Heart right ventricle (tissue), 16 donors: ENCODE measurements at regions not wholly inside any gene's neighbourhood (a gene's known extent, or its start where the extent isn't known, plus 50 kb on each side); places are given as distances from the start of the nearest gene placed in this dataset.

Source experiments
- ATAC-seq, 8 donors: fragments of 200-7000 bp; cut with Tn5 transposase; one replicate each; pipeline ENCODE4 v1.9.1; 2020; ENCODE audit warnings: mild to moderate bottlenecking in 8 of 8, moderate library complexity in 8 of 8, moderate number of reproducible peaks in 1 of 8
- DNase-seq, 2 donors: peaks; one replicate each; pipeline ENCODE4 v3.0.0-alpha.2; 2020
- H3K27ac ChIP-seq, 10 donors: fragments of 200-600 bp; sonication (generic) in 2 of 10; one replicate each; pipeline versions ENCODE4 v1.5.0 to v1.8.0; 2020 to 2022; ENCODE audit warnings: mild to moderate bottlenecking in 3 of 10
- H3K27me3 ChIP-seq, 7 donors: fragments of 200-600 bp; one replicate each; pipeline ENCODE4 v1.8.0; 2021 to 2022; ENCODE audit warnings: mild to moderate bottlenecking in 2 of 7
- H3K36me3 ChIP-seq, 9 donors: fragments of 200-600 bp; sonication (generic) in 1 of 9; one replicate each; pipeline versions ENCODE4 v1.5.0 to v1.8.0; 2020 to 2022; ENCODE audit warnings: mild to moderate bottlenecking in 2 of 9
- H3K4me1 ChIP-seq, 9 donors: fragments of 200-600 bp; sonication (generic) in 1 of 9; one replicate each; pipeline versions ENCODE4 v1.5.0 to v1.8.0; 2020 to 2022; ENCODE audit warnings: mild to moderate bottlenecking in 4 of 9
- H3K4me3 ChIP-seq, 10 donors: fragments of 200-600 bp; sonication (generic) in 2 of 10; one replicate each; pipeline versions ENCODE4 v1.5.0 to v1.8.0; 2020 to 2022; ENCODE audit warnings: mild to moderate bottlenecking in 7 of 10, moderate library complexity in 2 of 10
- H3K9me3 ChIP-seq, 11 donors: fragments of 200-600 bp in 10 of 11; sonication (generic) in 2 of 11; one replicate each; pipeline versions ENCODE4 v1.5.0 to v1.8.0; 2013 to 2022; ENCODE audit warnings: mild to moderate bottlenecking in 2 of 11, control low read depth in 1 of 11, moderate library complexity in 1 of 11
- CTCF ChIP-seq, 9 donors: fragments of 200-600 bp; sonication (generic) in 2 of 9; IDR thresholded peaks; one replicate each; pipeline versions ENCODE4 v1.5.0 to v1.8.0; 2021 to 2022; ENCODE audit warnings: antibody characterized with exemption in 9 of 9, mild to moderate bottlenecking in 5 of 9, moderate library complexity in 1 of 9
- WGBS, 2 donors: extraction: QIAGEN DNeasy Blood & Tissue Kit; methylation state at CpG; one replicate each; pipeline ENCODE4 v1.1.7; 2013; ENCODE audit warnings: inconsistent platforms in 1 of 2; 5-methylcytosine and 5-hydroxymethylcytosine counted together
- intact Hi-C, 10 donors: fragments of 100-400 bp; cut with DNase I; formaldehyde crosslinking; loops; one replicate each; pipeline versions ENCODE4 v1.11.1 to v1.14.2; 2022
- donor health status: Arrhythmogenic right ventricular cardiomyopathy.
- donor health status: ischemic (EF 13 %, LVEDD 7.1; RV severe dilation, severe dysfunction).
- donor health status: healthy with polysubstance abuse.
- donor health status: DM: no; HTN: yes; CAD: no.
- donor health status: DM: no; HTN: no; CAD: no.
- donor health status: ischemic (EF 25% LVEDD 6.9; RV normal size, moderate dysfunction).
- donor health status: ischemic (EF 25% LVEDD 5.7; RV mildly dilated, moderate dysfunction).
- donor health status: healthy.
- donor health status: DM: yes; HTN: yes; CAD: no.
- donor health status: Ischemic cardiomyopathy.
- donor health status: ischemic (EF 35%, LVEDD 5.7; RV mildly dilated, moderate dysfunction).
- donor health status: nonischemic (EF 11% LVEDD 7.7; RV severe dilation, severe dysfunction).
- donor health status: DM: yes; HTN: yes; CAD: no.
- donor health status: PGD.
- donor health status: ischemic (EF 29% LVEDD 5.4; RV normal size, mild dysfunction).
- donor health status: nonischemic (EF 23%, LVEDD 6.1; RV moderate dilation, normal function).

- H3K27me3 ChIP-seq: peaks cover 0 to 14% (median 4%) of the 10 kb centered on the region in 7 donors
- intact Hi-C loops: no loop called here
- ATAC-seq: no peak
- H3K4me3 ChIP-seq: no peak overlapping the region
- WGBS, 2 donors: 93 to 96% methylated on average over 5 of the region's 5 CpGs
- peaks cover 0 to 30% (median 13%) of the 10 kb centered on the region in 11 donors for H3K9me3 ChIP-seq
- no peak overlapping the region for H3K27ac ChIP-seq
- no peaks in the 10 kb centered on the region for H3K36me3 ChIP-seq
- TF ChIP-seq CTCF (IDR thresholded peaks at IDR 0.05): no peak
- no peaks in the 10 kb centered on the region for H3K4me1 ChIP-seq
- no peak for DNase-seq
Observed at GRCh38 chr2:526918-527317, 150.3 kb downstream of the TMEM18 start.

GRCh38 chr2:525611-526010, 151.6 kb downstream of the TMEM18 start:
- no peak for ATAC-seq

GRCh38 chr2:525021-525420, 152.2 kb downstream of the TMEM18 start:
- peaks cover 0 to 13% (median 4%) of the 10 kb centered on the region in 11 donors for H3K9me3 ChIP-seq
- DNase-seq: no peak
- no peaks in the 10 kb centered on the region for H3K4me1 ChIP-seq
- H3K36me3 ChIP-seq: no peaks in the 10 kb centered on the region
- ATAC-seq: no peak
- H3K4me3 ChIP-seq: no peak overlapping the region
- 71 to 77% methylated on average over 7 of the region's 7 CpGs for WGBS, 2 donors
- peaks cover 0 to 21% (median 11%) of the 10 kb centered on the region in 7 donors for H3K27me3 ChIP-seq
- intact Hi-C loops: no loop called here
- TF ChIP-seq CTCF (IDR thresholded peaks at IDR 0.05): no peak
- no peak overlapping the region for H3K27ac ChIP-seq

More at GRCh38 chr2:525611-526010, 151.6 kb downstream of the TMEM18 start:
- no peak overlapping the region for H3K27ac ChIP-seq
- intact Hi-C loops: no loop called here
- H3K4me1 ChIP-seq: no peaks in the 10 kb centered on the region
- no peak overlapping the region for H3K4me3 ChIP-seq
- WGBS, 2 donors: 89% methylated on average over 10 of the region's 10 CpGs
- peaks cover 0 to 17% (median 10%) of the 10 kb centered on the region in 11 donors for H3K9me3 ChIP-seq
- no peak for TF ChIP-seq CTCF (IDR thresholded peaks at IDR 0.05)
- peaks cover 0 to 19% (median 9%) of the 10 kb centered on the region in 7 donors for H3K27me3 ChIP-seq
- DNase-seq: no peak
- no peaks in the 10 kb centered on the region for H3K36me3 ChIP-seq

GRCh38 chr2:524442-524841, 152.8 kb downstream of the TMEM18 start:
- Histone ChIP-seq H3K4me1 (no peaks in the 10 kb centered on the region), H3K36me3 (no peaks in the 10 kb centered on the region), H3K27ac (no peak overlapping the region), H3K9me3 (peaks cover 0 to 7% (median 0%) of the 10 kb centered on the region in 11 donors), H3K27me3 (peaks cover 0 to 21% (median 11%) of the 10 kb centered on the region in 7 donors), H3K4me3 (no peak overlapping the region)
- no peak for ATAC-seq
- no peak for DNase-seq
- WGBS, 2 donors: 49 to 61% methylated on average over 3 of the region's 3 CpGs
- intact Hi-C loops: no loop called here
- no peak for TF ChIP-seq CTCF (IDR thresholded peaks at IDR 0.05)
